ENCODE measurements at regions not wholly inside any gene's neighbourhood (a gene's known extent, or its start where the extent isn't known, plus 50 kb on each side); places are given as distances from the start of the nearest gene placed in this dataset.

- no peak for TF ChIP-seq REST (IDR thresholded peaks at IDR 0.05; ENCODE audit: low read depth)
Measured at GRCh38 chr10:118838364-118838763, 83.6 kb upstream of the CACUL1 start (continued).

- H3K4me2 ChIP-seq (ENCODE audit: low read length): peak overlapping the region; percentile 87
- no peaks in the 10 kb centered on the region; the same call in 1 of the 2 replicates for H3K79me2 ChIP-seq (ENCODE audit: insufficient read depth, low read length)
- no peaks in the 10 kb centered on the region for H3K27me3 ChIP-seq (ENCODE audit: insufficient read depth, low read length)
- DNase-seq (ENCODE audit: low read depth, low spot score) (no peak), ATAC-seq (no peak)
- ChIA-PET POLR2A (interaction anchor here (1.0 kb wide), 1 partner anchor 12 kb away, joined by 5 read pairs; no protein-coding TSS in a partner anchor), CTCF (interaction anchor here (1.3 to 4.7 kb wide), 2 partner anchors 9 to 11 kb away, joined by 4 to 16 read pairs; no protein-coding TSS in a partner anchor), RAD21 (ENCODE audit: low non-redundant PET in 1 of 2, low total read pairs in 2 of 2, uncharacterized antibody in 2 of 2, unreplicated experiment in 2 of 2) (no interaction called here)
- no TSS peak for BruUV-seq (replicated peaks)
- peak overlapping the region; percentile 42 for H3K27ac ChIP-seq (ENCODE audit: low read depth, low read length)
- no peaks in the 10 kb centered on the region for H3K9me2 ChIP-seq (ENCODE audit: insufficient read depth)
- H3K4me1 ChIP-seq (ENCODE audit: control insufficient read depth in 1 of 2, insufficient read depth in 2 of 2, low read length in 2 of 2): peaks cover 37 to 69% of the 10 kb centered on the region in 2 experiments
- TF ChIP-seq POLR2AphosphoS5 (IDR thresholded peaks at IDR 0.05; ENCODE audit: low read depth, low read length): 0 out of 2 replicates have a peak, but pooled peaks have one; percentile 17
- TF ChIP-seq, protein P1, sequence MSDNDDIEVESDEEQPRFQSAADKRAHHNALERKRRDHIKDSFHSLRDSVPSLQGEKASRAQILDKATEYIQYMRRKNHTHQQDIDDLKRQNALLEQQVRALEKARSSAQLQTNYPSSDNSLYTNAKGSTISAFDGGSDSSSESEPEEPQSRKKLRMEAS (IDR thresholded peaks at IDR 0.05): no peak
- no peaks in the 10 kb centered on the region for H4K20me1 ChIP-seq (ENCODE audit: insufficient read depth)
- H3K9ac ChIP-seq (ENCODE audit: low read length): peak overlapping the region; percentile 62
- H3K4me3 ChIP-seq (replicated peaks in 1 of 2; ENCODE audit: low read depth in 1 of 2, low read length in 2 of 2): peak overlapping the region; percentile 44 to 57
- H3K36me3 ChIP-seq (ENCODE audit: control insufficient read depth in 1 of 2, insufficient read depth in 2 of 2, low read length in 2 of 2): no peaks in the 10 kb centered on the region
- intact Hi-C loops (cut with micrococcal nuclease): no loop called here
- H2AFZ ChIP-seq (ENCODE audit: low read depth, low read length, poor library complexity, severe bottlenecking): no peak overlapping the region
- no peaks in the 10 kb centered on the region for H3K9me3 ChIP-seq (ENCODE audit: control insufficient read depth in 1 of 2, insufficient read depth in 1 of 2, low read depth in 1 of 2, low read length in 2 of 2)
Measured at GRCh38 chr10:118839348-118839747, 84.6 kb upstream of the CACUL1 start.

Measured in HCT116 (cell line).